ENCODE measurements at regions not wholly inside any gene's neighbourhood (a gene's known extent, or its start where the extent isn't known, plus 50 kb on each side); places are given as distances from the start of the nearest gene placed in this dataset.

DNA sequence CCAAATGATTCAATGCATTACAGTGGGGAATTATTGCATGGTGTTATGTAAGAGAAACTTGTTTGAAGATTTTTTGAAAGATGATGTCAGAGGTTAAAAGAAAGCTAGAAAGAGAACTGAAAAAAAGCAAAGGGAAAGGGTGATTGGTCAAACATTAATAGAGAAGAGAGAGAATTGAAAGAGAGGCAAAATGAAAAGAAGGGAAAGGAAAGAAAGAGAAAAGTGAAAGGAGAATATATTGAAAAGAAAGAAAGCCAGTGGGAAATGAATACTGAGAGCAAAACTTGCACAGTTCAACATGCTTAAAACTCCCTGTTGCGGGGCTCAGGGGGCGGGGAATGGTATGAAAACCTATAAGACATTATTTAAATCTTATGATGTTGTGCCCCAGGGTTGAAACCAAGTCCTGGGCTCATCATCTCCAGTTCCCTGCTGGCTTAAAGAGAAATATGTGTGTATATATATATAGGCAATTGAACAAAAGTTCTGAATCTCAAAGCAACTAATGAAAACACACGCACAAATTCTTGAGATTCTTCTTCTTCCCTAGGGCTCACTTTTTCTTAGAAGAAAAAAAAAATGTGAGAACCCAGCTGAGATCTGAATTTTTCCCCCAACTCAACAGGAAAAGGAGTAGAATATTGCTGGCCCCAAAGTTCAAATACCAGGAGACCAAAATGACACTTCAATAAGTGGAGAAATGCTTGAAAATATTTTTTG lies 2045.9 kb upstream of the CELF4 start:
- intact Hi-C loops (cut with micrococcal nuclease; ENCODE audit: unreplicated experiment) = no loop called here
- no peak overlapping the region for H2AFZ ChIP-seq (ENCODE audit: low read length)
- no peaks in the 10 kb centered on the region for H3K79me2 ChIP-seq (ENCODE audit: insufficient read depth, low read depth, low read length)
- H3K27ac ChIP-seq (ENCODE audit: low read depth, low read length, poor library complexity, severe bottlenecking) = no peak overlapping the region
- H3K4me2 ChIP-seq (ENCODE audit: low read length) = no peak overlapping the region
- no peaks in the 10 kb centered on the region for H3K4me1 ChIP-seq (ENCODE audit: insufficient read depth, low read length, poor library complexity, severe bottlenecking)
- no peak overlapping the region for H3K4me3 ChIP-seq (ENCODE audit: low read depth, low read length, poor library complexity, severe bottlenecking)
- no peaks in the 10 kb centered on the region for H3K36me3 ChIP-seq (ENCODE audit: insufficient read depth, low read length)
- H4K20me1 ChIP-seq (ENCODE audit: insufficient read depth, low read length) = no peaks in the 10 kb centered on the region
- CTCF ChIA-PET (ENCODE audit: unreplicated experiment) = no interaction called here
- no TSS peak for BruUV-seq (replicated peaks)
- POLR2A ChIA-PET = no interaction called here
- no peaks in the 10 kb centered on the region for H3K9me3 ChIP-seq (ENCODE audit: low read length)
- no peaks in the 10 kb centered on the region for H3K9me2 ChIP-seq (ENCODE audit: insufficient read depth, low read length)
- DNase-seq (ENCODE audit: low spot score) = no peak
- TF ChIP-seq EZH2phosphoT487 (IDR thresholded peaks at IDR 0.05; ENCODE audit: borderline replicate concordance, low read depth, low read length) (no peak), CTCF (conservative IDR thresholded peaks at IDR 0.05; ENCODE audit: low read length) (no peak)

GRCh38 chr18:39607034-39607433 lies 2041.4 kb upstream of the CELF4 start:
- no peak for TF ChIP-seq EZH2phosphoT487 (IDR thresholded peaks at IDR 0.05; ENCODE audit: borderline replicate concordance, low read depth, low read length)
- no peak for TF ChIP-seq CTCF (conservative IDR thresholded peaks at IDR 0.05; ENCODE audit: low read length)
- no peak overlapping the region for H3K4me3 ChIP-seq (ENCODE audit: low read depth, low read length, poor library complexity, severe bottlenecking)
- H3K4me2 ChIP-seq (ENCODE audit: low read length) = no peak overlapping the region
- H3K4me1 ChIP-seq (ENCODE audit: insufficient read depth, low read length, poor library complexity, severe bottlenecking) = no peaks in the 10 kb centered on the region
- H3K9me3 ChIP-seq (ENCODE audit: low read length) = no peaks in the 10 kb centered on the region
- no peak overlapping the region for H2AFZ ChIP-seq (ENCODE audit: low read length)
- H4K20me1 ChIP-seq (ENCODE audit: insufficient read depth, low read length) = no peaks in the 10 kb centered on the region
- H3K9me2 ChIP-seq (ENCODE audit: insufficient read depth, low read length) = no peaks in the 10 kb centered on the region
- BruUV-seq (replicated peaks) = no TSS peak
- CTCF ChIA-PET (ENCODE audit: unreplicated experiment) = no interaction called here
- DNase-seq (ENCODE audit: low spot score) = no peak
- POLR2A ChIA-PET = no interaction called here
- no peaks in the 10 kb centered on the region for H3K36me3 ChIP-seq (ENCODE audit: insufficient read depth, low read length)
- intact Hi-C loops (cut with micrococcal nuclease; ENCODE audit: unreplicated experiment) = no loop called here
- H3K79me2 ChIP-seq (ENCODE audit: insufficient read depth, low read depth, low read length) = no peaks in the 10 kb centered on the region
- H3K27ac ChIP-seq (ENCODE audit: low read depth, low read length, poor library complexity, severe bottlenecking) = no peak overlapping the region

DNA sequence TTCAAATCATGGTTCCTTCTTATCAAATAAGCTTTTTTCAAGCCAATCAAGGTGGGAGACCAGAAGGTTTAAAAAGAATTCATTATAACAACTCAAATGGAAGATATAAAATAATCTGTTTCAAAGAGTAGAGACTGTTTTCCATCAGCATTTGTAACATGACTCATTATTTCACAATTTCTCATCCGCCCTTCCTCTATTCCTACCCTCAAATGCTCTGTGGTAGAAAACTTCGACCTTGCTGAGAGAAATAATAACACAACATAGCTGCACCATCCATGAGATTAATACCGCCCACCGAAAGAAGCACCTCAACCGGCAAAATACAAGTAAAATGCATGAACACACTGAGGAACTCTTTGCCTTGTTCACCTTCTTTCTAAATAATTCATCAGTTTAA lies 2039.2 kb upstream of the CELF4 start:
- no peaks in the 10 kb centered on the region for H3K9me3 ChIP-seq (ENCODE audit: low read length)
- CTCF ChIA-PET (ENCODE audit: unreplicated experiment) = no interaction called here
- no peak overlapping the region for H3K27ac ChIP-seq (ENCODE audit: low read depth, low read length, poor library complexity, severe bottlenecking)
- TF ChIP-seq CTCF (conservative IDR thresholded peaks at IDR 0.05; ENCODE audit: low read length) = no peak
- TF ChIP-seq EZH2phosphoT487 (IDR thresholded peaks at IDR 0.05; ENCODE audit: borderline replicate concordance, low read depth, low read length) = no peak
- no peak overlapping the region for H3K4me2 ChIP-seq (ENCODE audit: low read length)
- intact Hi-C loops (cut with micrococcal nuclease; ENCODE audit: unreplicated experiment) = no loop called here
- H2AFZ ChIP-seq (ENCODE audit: low read length) = no peak overlapping the region
- POLR2A ChIA-PET = no interaction called here
- H3K36me3 ChIP-seq (ENCODE audit: insufficient read depth, low read length) = no peaks in the 10 kb centered on the region
- H3K4me3 ChIP-seq (ENCODE audit: low read depth, low read length, poor library complexity, severe bottlenecking) = no peak overlapping the region
- no TSS peak for BruUV-seq (replicated peaks)
- H4K20me1 ChIP-seq (ENCODE audit: insufficient read depth, low read length) = no peaks in the 10 kb centered on the region
- H3K79me2 ChIP-seq (ENCODE audit: insufficient read depth, low read depth, low read length) = no peaks in the 10 kb centered on the region
- H3K9me2 ChIP-seq (ENCODE audit: insufficient read depth, low read length) = no peaks in the 10 kb centered on the region
- no peak for DNase-seq (ENCODE audit: low spot score)
- H3K4me1 ChIP-seq (ENCODE audit: insufficient read depth, low read length, poor library complexity, severe bottlenecking) = no peaks in the 10 kb centered on the region
